Effector CD4-positive, alpha-beta T cell (primary cell): ENCODE measurements at regions not wholly inside any gene's neighbourhood (a gene's known extent, or its start where the extent isn't known, plus 50 kb on each side); places are given as distances from the start of the nearest gene placed in this dataset.

ENCODE experiments used
- DNase-seq: peaks from one replicate; pipeline ENCODE4 v3.0.0-alpha.2; 2020

GRCh38 chr22:47816121-47816862 lies 1053.8 kb downstream of the TBC1D22A start:
- no peak for DNase-seq

- DNase-seq = no peak
Observed at GRCh38 chr22:47814474-47814873, 1052.0 kb downstream of the TBC1D22A start.

- no peak for DNase-seq
Observed at GRCh38 chr22:47813661-47814060, 1051.2 kb downstream of the TBC1D22A start.

- no peak for DNase-seq
Observed at GRCh38 chr22:47811971-47812370, 1049.5 kb downstream of the TBC1D22A start.

GRCh38 chr22:47810505-47811500 lies 1048.4 kb downstream of the TBC1D22A start:
- no peak for DNase-seq

- no peak for DNase-seq
Observed at GRCh38 chr22:47808886-47809620, 1046.6 kb downstream of the TBC1D22A start.

- DNase-seq = no peak
Observed at GRCh38 chr22:47808236-47808635, 1045.8 kb downstream of the TBC1D22A start.

GRCh38 chr22:47807506-47807905 lies 1045.1 kb downstream of the TBC1D22A start:
- DNase-seq = no peak

- no peak for DNase-seq
Observed at GRCh38 chr22:47806894-47807293, 1044.4 kb downstream of the TBC1D22A start.

- DNase-seq = no peak
Observed at GRCh38 chr22:47805394-47805935, 1043.0 kb downstream of the TBC1D22A start.

- no peak for DNase-seq
Observed at GRCh38 chr22:47804281-47804680, 1041.8 kb downstream of the TBC1D22A start.

GRCh38 chr22:47802421-47802820 lies 1040.0 kb downstream of the TBC1D22A start:
- no peak for DNase-seq

GRCh38 chr22:47801541-47802245 lies 1039.2 kb downstream of the TBC1D22A start:
- no peak for DNase-seq

GRCh38 chr22:47798229-47798628 lies 1035.8 kb downstream of the TBC1D22A start:
- no peak for DNase-seq

GRCh38 chr22:47797342-47797945 lies 1035.0 kb downstream of the TBC1D22A start:
- DNase-seq = no peak

- DNase-seq = no peak
Observed at GRCh38 chr22:47796128-47796908, 1033.9 kb downstream of the TBC1D22A start.

GRCh38 chr22:47795477-47796127 lies 1033.2 kb downstream of the TBC1D22A start:
- DNase-seq = no peak

GRCh38 chr22:47794851-47795250 lies 1032.4 kb downstream of the TBC1D22A start:
- DNase-seq = no peak

GRCh38 chr22:47793304-47794101 lies 1031.1 kb downstream of the TBC1D22A start:
- DNase-seq = no peak
